ENCODE measurements at regions not wholly inside any gene's neighbourhood (a gene's known extent, or its start where the extent isn't known, plus 50 kb on each side); places are given as distances from the start of the nearest gene placed in this dataset.

DNA sequence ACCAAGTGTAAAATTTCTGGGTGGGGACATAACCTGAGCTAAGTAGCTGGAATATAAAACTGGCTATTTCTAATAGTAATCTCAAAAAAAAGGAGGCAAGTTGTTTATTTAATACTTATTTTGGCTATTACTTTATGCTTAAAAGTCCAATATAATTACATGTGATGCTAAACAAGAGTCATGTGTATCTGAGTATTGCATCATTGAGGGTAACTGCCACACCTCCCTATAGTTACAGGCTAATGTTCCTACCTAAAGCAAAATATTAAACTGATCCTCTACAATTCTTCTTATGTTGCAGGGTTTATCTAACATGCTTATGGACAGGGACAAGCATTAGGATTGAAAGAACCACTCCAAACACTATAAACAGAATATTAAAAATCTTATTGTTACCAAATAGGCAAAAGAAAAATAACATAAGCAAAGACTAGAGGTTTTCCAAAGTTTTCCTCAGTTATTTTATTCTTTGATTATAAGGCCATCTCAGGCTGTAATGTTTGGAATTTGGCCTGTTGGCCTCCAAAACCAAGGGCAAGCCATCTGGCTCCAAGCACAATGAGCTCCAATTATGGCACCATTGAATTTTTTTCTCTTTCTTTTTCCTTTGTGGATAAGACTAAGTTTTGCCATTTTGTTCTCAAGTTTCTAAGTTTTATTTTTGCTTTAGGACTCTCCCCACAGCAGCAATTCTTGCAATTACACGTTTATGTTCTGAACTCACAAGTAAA is 75.8 kb upstream of the ABI3BP start:
- TF ChIP-seq, protein P1, sequence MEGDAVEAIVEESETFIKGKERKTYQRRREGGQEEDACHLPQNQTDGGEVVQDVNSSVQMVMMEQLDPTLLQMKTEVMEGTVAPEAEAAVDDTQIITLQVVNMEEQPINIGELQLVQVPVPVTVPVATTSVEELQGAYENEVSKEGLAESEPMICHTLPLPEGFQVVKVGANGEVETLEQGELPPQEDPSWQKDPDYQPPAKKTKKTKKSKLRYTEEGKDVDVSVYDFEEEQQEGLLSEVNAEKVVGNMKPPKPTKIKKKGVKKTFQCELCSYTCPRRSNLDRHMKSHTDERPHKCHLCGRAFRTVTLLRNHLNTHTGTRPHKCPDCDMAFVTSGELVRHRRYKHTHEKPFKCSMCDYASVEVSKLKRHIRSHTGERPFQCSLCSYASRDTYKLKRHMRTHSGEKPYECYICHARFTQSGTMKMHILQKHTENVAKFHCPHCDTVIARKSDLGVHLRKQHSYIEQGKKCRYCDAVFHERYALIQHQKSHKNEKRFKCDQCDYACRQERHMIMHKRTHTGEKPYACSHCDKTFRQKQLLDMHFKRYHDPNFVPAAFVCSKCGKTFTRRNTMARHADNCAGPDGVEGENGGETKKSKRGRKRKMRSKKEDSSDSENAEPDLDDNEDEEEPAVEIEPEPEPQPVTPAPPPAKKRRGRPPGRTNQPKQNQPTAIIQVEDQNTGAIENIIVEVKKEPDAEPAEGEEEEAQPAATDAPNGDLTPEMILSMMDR (IDR thresholded peaks at IDR 0.05 in 2 of 3, conservative IDR thresholded peaks at IDR 0.05 in 1 of 3; ENCODE audit: control insufficient read depth in 2 of 3, extremely low read depth in 1 of 3, insufficient read depth in 1 of 3, low read depth in 3 of 3, low read length in 3 of 3) = no peak
- TF ChIP-seq MTA2 (IDR thresholded peaks at IDR 0.05; ENCODE audit: low read depth) = no peak
- no peak for TF ChIP-seq BMI1 (IDR thresholded peaks at IDR 0.05; ENCODE audit: borderline replicate concordance)
- no peak for TF ChIP-seq ZNF384 (IDR thresholded peaks at IDR 0.05; ENCODE audit: borderline replicate concordance, low read depth, low read length)
- TF ChIP-seq CBFB (IDR thresholded peaks at IDR 0.05; ENCODE audit: low read depth) = no peak
- TF ChIP-seq POLR2A (IDR thresholded peaks at IDR 0.05; ENCODE audit: low read depth, low read length) = no peak
- no peak for TF ChIP-seq TCF3 (IDR thresholded peaks at IDR 0.05; ENCODE audit: borderline replicate concordance, insufficient read depth, low read depth, low read length)
- TF ChIP-seq EP300 (IDR thresholded peaks at IDR 0.05; ENCODE audit: borderline replicate concordance in 1 of 2, control insufficient read depth in 1 of 2, low read depth in 2 of 2, low read length in 2 of 2) = no peak
- TF ChIP-seq BHLHE40 (IDR thresholded peaks at IDR 0.05; ENCODE audit: borderline replicate concordance in 1 of 2, low read depth in 2 of 2, low read length in 1 of 2) = no peak
- TF ChIP-seq BRCA1 (IDR thresholded peaks at IDR 0.05; ENCODE audit: low read depth, low read length) = no peak
- TF ChIP-seq CBX3 (IDR thresholded peaks at IDR 0.05; ENCODE audit: borderline replicate concordance, low read depth) = no peak
- no peak for TF ChIP-seq FOXM1 (IDR thresholded peaks at IDR 0.05; ENCODE audit: low read depth, low read length)
- TF ChIP-seq YBX1 (IDR thresholded peaks at IDR 0.05) = no peak

Data from GM12878 (cell line).